ENCODE measurements at regions not wholly inside any gene's neighbourhood (a gene's known extent, or its start where the extent isn't known, plus 50 kb on each side); places are given as distances from the start of the nearest gene placed in this dataset.

GRCh38 chrX:4193500-4194155 lies 480.2 kb upstream of the PRKX start:
- DNase-seq (ENCODE audit: low read depth) = no peak
- TF ChIP-seq, protein P1, sequence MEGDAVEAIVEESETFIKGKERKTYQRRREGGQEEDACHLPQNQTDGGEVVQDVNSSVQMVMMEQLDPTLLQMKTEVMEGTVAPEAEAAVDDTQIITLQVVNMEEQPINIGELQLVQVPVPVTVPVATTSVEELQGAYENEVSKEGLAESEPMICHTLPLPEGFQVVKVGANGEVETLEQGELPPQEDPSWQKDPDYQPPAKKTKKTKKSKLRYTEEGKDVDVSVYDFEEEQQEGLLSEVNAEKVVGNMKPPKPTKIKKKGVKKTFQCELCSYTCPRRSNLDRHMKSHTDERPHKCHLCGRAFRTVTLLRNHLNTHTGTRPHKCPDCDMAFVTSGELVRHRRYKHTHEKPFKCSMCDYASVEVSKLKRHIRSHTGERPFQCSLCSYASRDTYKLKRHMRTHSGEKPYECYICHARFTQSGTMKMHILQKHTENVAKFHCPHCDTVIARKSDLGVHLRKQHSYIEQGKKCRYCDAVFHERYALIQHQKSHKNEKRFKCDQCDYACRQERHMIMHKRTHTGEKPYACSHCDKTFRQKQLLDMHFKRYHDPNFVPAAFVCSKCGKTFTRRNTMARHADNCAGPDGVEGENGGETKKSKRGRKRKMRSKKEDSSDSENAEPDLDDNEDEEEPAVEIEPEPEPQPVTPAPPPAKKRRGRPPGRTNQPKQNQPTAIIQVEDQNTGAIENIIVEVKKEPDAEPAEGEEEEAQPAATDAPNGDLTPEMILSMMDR (IDR thresholded peaks at IDR 0.05; ENCODE audit: control insufficient read depth, insufficient read depth, low read depth, low read length, missing control alignments) = no peak
- H3K4me3 ChIP-seq (ENCODE audit: control insufficient read depth, low read depth, low read length) = no peak overlapping the region

GRCh38 chrX:4186331-4186730 lies 472.9 kb upstream of the PRKX start:
- H3K4me3 ChIP-seq (ENCODE audit: control insufficient read depth, low read depth, low read length) = no peak overlapping the region
- DNase-seq (ENCODE audit: low read depth) = no peak
- TF ChIP-seq, protein P1 (IDR thresholded peaks at IDR 0.05; ENCODE audit: control insufficient read depth, insufficient read depth, low read depth, low read length, missing control alignments) = no peak

DNA sequence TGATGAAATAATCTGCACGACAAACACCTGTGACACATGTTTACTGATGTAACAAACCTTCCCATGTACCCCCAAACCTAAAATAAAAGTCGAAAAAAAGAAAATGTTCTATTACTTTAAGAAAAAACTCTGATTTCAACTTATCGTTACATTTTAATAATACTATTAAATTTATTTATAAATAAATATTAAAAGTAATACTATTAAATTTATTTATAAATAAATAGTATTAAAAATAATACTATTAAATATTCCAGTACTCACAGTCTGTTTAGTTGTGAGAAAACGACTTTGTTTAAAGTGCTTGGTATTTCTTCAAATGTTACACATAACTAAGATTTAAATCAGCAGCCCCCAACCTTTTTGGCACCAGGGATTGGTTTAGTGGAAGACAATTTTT lies 471.6 kb upstream of the PRKX start:
- DNase-seq (ENCODE audit: low read depth) = no peak
- TF ChIP-seq, protein P1 (IDR thresholded peaks at IDR 0.05; ENCODE audit: control insufficient read depth, insufficient read depth, low read depth, low read length, missing control alignments) = no peak
- H3K4me3 ChIP-seq (ENCODE audit: control insufficient read depth, low read depth, low read length) = no peak overlapping the region

- DNase-seq (ENCODE audit: low read depth) = no peak
- H3K4me3 ChIP-seq (ENCODE audit: control insufficient read depth, low read depth, low read length) = no peak overlapping the region
- TF ChIP-seq, protein P1 (IDR thresholded peaks at IDR 0.05; ENCODE audit: control insufficient read depth, insufficient read depth, low read depth, low read length, missing control alignments) = no peak
These were observed 469.0 kb upstream of the PRKX start for GRCh38 chrX:4182408-4182806.

GRCh38 chrX:4181782-4182407 lies 468.4 kb upstream of the PRKX start:
- TF ChIP-seq, protein P1 (IDR thresholded peaks at IDR 0.05; ENCODE audit: control insufficient read depth, insufficient read depth, low read depth, low read length, missing control alignments) = no peak

DNA sequence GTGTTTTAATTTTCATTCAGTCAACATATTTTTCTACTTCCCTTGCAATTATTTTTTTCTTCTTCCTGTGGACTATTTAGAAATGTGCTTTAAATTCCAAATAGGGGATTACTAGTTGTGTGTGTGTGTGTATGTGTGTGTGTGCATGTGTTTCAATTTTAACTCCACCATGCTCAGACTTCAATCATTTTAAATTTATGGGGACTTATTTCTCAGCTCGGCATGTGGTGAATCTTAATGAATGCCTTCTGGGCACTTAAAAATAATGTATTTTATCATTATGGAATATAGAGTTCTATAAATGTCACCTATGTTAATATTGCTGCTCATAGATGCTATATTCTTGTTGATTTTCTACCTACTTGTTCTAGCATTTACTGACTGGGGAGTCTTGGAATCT lies 465.6 kb upstream of the PRKX start:
- no peak overlapping the region for H3K4me3 ChIP-seq (ENCODE audit: control insufficient read depth, low read depth, low read length)
- DNase-seq (ENCODE audit: low read depth) = no peak
- TF ChIP-seq, protein P1 (IDR thresholded peaks at IDR 0.05; ENCODE audit: control insufficient read depth, insufficient read depth, low read depth, low read length, missing control alignments) = no peak

More at GRCh38 chrX:4181782-4182407, 468.4 kb upstream of the PRKX start:
- H3K4me3 ChIP-seq (ENCODE audit: control insufficient read depth, low read depth, low read length) = no peak overlapping the region
- DNase-seq (ENCODE audit: low read depth) = no peak
